Panc1 (cell line): ENCODE measurements at regions not wholly inside any gene's neighbourhood (a gene's known extent, or its start where the extent isn't known, plus 50 kb on each side); places are given as distances from the start of the nearest gene placed in this dataset.

Experiments used
- ATAC-seq: fragments of 200-7000 bp; cut with Tn5 transposase; 2 replicates; pipeline ENCODE4 v1.9.1; 2020; ENCODE audit warnings: mild to moderate bottlenecking, moderate library complexity
- BruUV-seq: library from RNA; stranded (reverse); fragments of 400-500 nt; replicated peaks from 2 replicates; lab custom pipeline; 2021; lab: Mats Ljungman, UMichigan
- CTCF ChIA-PET: fragments of 300-600 bp; sonication (Branson Sonifier 250); formaldehyde crosslinking; loops from one replicate; lab custom pipeline; 2022; ENCODE audit warnings: antibody characterized with exemption; lab: Charles Lee
- POLR2A ChIA-PET: fragments of 300-600 bp; sonication (Branson Sonifier 250); formaldehyde crosslinking; loops from one replicate; lab custom pipeline; 2022; ENCODE audit warnings: antibody characterized with exemption; lab: Charles Lee
- DNase-seq: peaks from one replicate; pipeline ENCODE4 v3.0.0-alpha.2; 2010; ENCODE audit warnings: low read depth, low spot score
- H3K27ac ChIP-seq: 2 replicates; pipeline ENCODE4 v1.5.1; 2011; ENCODE audit warnings: mild to moderate bottlenecking, low read length, inconsistent platforms
- H3K27me3 ChIP-seq: fragments of 200-500 bp; sonication (Bioruptor generic); 2 replicates; pipeline ENCODE4 v1.6.0; 2014; ENCODE audit warnings: low read length, inconsistent platforms; ENCODE audit not compliant: control insufficient read depth, insufficient read depth
- H3K36me3 ChIP-seq: fragments of 200-500 bp; sonication (Bioruptor generic); 2 replicates; pipeline ENCODE4 v1.5.1; 2014; ENCODE audit warnings: inconsistent platforms, mild to moderate bottlenecking, low read length, moderate library complexity; ENCODE audit not compliant: control insufficient read depth, insufficient read depth
- H3K4me1 ChIP-seq: 2 replicates; pipeline ENCODE4 v1.5.1; 2011; ENCODE audit warnings: inconsistent platforms, mild to moderate bottlenecking, low read length, moderate library complexity; ENCODE audit not compliant: control insufficient read depth, insufficient read depth
- H3K4me3 ChIP-seq, 2 experiments: 2 replicates each; pipeline ENCODE4 v1.5.1; 2011 to 2012; ENCODE audit warnings: low read depth in 2 of 2, low read length in 2 of 2, mild to moderate bottlenecking in 2 of 2, inconsistent platforms in 1 of 2, moderate library complexity in 1 of 2
- H3K9me3 ChIP-seq: fragments of 200-500 bp; sonication (Bioruptor generic); 2 replicates; pipeline ENCODE4 v1.5.1; 2014; ENCODE audit warnings: low read depth, mild to moderate bottlenecking, inconsistent platforms, low read length, moderate library complexity; ENCODE audit not compliant: control insufficient read depth, insufficient read depth
- CTCF ChIP-seq: fragments of 450-650 bp; IDR thresholded peaks from 2 replicates; pipeline ENCODE4 v1.5.1; 2017; ENCODE audit warnings: mild to moderate bottlenecking
- POLR2AphosphoS5 ChIP-seq: IDR thresholded peaks from 2 replicates; pipeline ENCODE4 v1.6.1; 2012; ENCODE audit warnings: mild to moderate bottlenecking, low read depth, low read length, moderate library complexity
- REST ChIP-seq, 2 experiments: IDR thresholded peaks; 2 replicates each; pipeline ENCODE4 v1.6.1; 2011 to 2012; ENCODE audit warnings: low read depth in 2 of 2, control low read depth in 1 of 2, low read length in 1 of 2, mild to moderate bottlenecking in 1 of 2, moderate library complexity in 1 of 2; ENCODE audit not compliant: insufficient read depth in 1 of 2
- SIN3A ChIP-seq: IDR thresholded peaks from 2 replicates; pipeline ENCODE4 v1.6.1; 2012; ENCODE audit warnings: low read depth, mild to moderate bottlenecking, low read length, moderate library complexity, borderline replicate concordance; ENCODE audit not compliant: insufficient read depth
- TCF7L2 ChIP-seq: IDR thresholded peaks from 2 replicates; pipeline ENCODE4 v1.6.1; 2011; ENCODE audit warnings: mild to moderate bottlenecking, low read depth, low read length, inconsistent platforms
- in situ Hi-C: cut with HindIII; loops from 2 replicates; pipeline ENCODE4 v1.10.0; 2016; ENCODE audit warnings: low sequenced_read_pairs, low pct_unique_long_range_greater_than_20kb
- intact Hi-C: fragments of 100-400 bp; cut with micrococcal nuclease; formaldehyde crosslinking; loops from one replicate; pipeline ENCODE4 v1.10.0; 2022; ENCODE audit not compliant: unreplicated experiment

GRCh38 chr5:118353970-118354369 is 634.4 kb downstream of the DTWD2 start:
- intact Hi-C loops (no loop called here), in situ Hi-C loops (no loop called here)
- TF ChIP-seq CTCF (no peak), SIN3A (no peak), TCF7L2 (no peak), POLR2AphosphoS5 (no peak), REST (IDR thresholded peaks at IDR 0.05; ENCODE audit: insufficient read depth in 1 of 2, low read depth in 2 of 2, low read length in 1 of 2) (no peak)
- ATAC-seq = no peak
- no peak for DNase-seq
- ChIA-PET POLR2A (no interaction called here), CTCF (no interaction called here)
- BruUV-seq = no TSS peak
- H3K9me3 ChIP-seq = no peaks in the 10 kb centered on the region
- H3K4me3 ChIP-seq = no peak overlapping the region
- no peaks in the 10 kb centered on the region for H3K27me3 ChIP-seq
- no peaks in the 10 kb centered on the region for H3K36me3 ChIP-seq
- H3K27ac ChIP-seq = no peak overlapping the region
- no peaks in the 10 kb centered on the region for H3K4me1 ChIP-seq

GRCh38 chr5:118336468-118336867 is 651.9 kb downstream of the DTWD2 start:
- no peak for DNase-seq
- TF ChIP-seq SIN3A (no peak), POLR2AphosphoS5 (no peak), TCF7L2 (no peak), REST (IDR thresholded peaks at IDR 0.05; ENCODE audit: insufficient read depth in 1 of 2, low read depth in 2 of 2, low read length in 1 of 2) (no peak), CTCF (no peak)
- H3K4me1 ChIP-seq = no peaks in the 10 kb centered on the region
- BruUV-seq = no TSS peak
- intact Hi-C loops = no loop called here
- POLR2A ChIA-PET = no interaction called here
- H3K27me3 ChIP-seq = no peaks in the 10 kb centered on the region
- no peak overlapping the region for H3K27ac ChIP-seq
- CTCF ChIA-PET = no interaction called here
- in situ Hi-C loops = no loop called here
- H3K36me3 ChIP-seq = no peaks in the 10 kb centered on the region
- H3K9me3 ChIP-seq = no peaks in the 10 kb centered on the region
- H3K4me3 ChIP-seq = no peak overlapping the region
- ATAC-seq = no peak
